HCT116 (cell line): ENCODE measurements at regions not wholly inside any gene's neighbourhood (a gene's known extent, or its start where the extent isn't known, plus 50 kb on each side); places are given as distances from the start of the nearest gene placed in this dataset.

Experiments
- ATAC-seq: fragments of 200-7000 bp; cut with Tn5 transposase; 2 replicates; pipeline ENCODE4 v1.9.1; 2020; ENCODE audit warnings: mild to moderate bottlenecking, moderate library complexity
- BruUV-seq: library from RNA; stranded (reverse); fragments of 400-500 nt; replicated peaks from 2 replicates; lab custom pipeline; 2021; lab: Mats Ljungman, UMichigan
- CTCF ChIA-PET: fragments of 300-600 bp; sonication (Branson Sonifier 250); formaldehyde crosslinking; loops from one replicate; lab custom pipeline; 2021; ENCODE audit warnings: antibody characterized with exemption; lab: Charles Lee
- POLR2A ChIA-PET: fragments of 300-600, 350-600 bp; sonication (Branson Sonifier 250); formaldehyde crosslinking; loops from one replicate; lab custom pipeline; 2021; ENCODE audit warnings: antibody characterized with exemption; lab: Charles Lee
- RAD21 ChIA-PET, 2 experiments: fragments of 300-600 bp; sonication (Branson Sonifier 250); formaldehyde crosslinking; loops; one replicate each; lab custom pipeline; 2023; ENCODE audit warnings: low total read pairs in 2 of 2; ENCODE audit not compliant: uncharacterized antibody in 2 of 2, unreplicated experiment in 2 of 2, low non-redundant PET in 1 of 2; lab: Charles Lee
- DNase-seq: peaks from one replicate; pipeline ENCODE4 v3.0.0-alpha.2; 2010; ENCODE audit warnings: low read depth, low spot score
- H2AFZ ChIP-seq: fragments of 200-600 bp; shearing (Covaris generic), sonication (generic); 2 replicates; pipeline ENCODE4 v1.6.1; 2017; ENCODE audit warnings: low read depth, mixed run types, mixed read lengths, antibody characterized with exemption, low read length; ENCODE audit not compliant: poor library complexity, severe bottlenecking
- H3K27ac ChIP-seq: 2 replicates; pipeline ENCODE4 v1.5.1; 2012; ENCODE audit warnings: low read depth, low read length
- H3K27me3 ChIP-seq: fragments of 200-600 bp; sonication (generic); 2 replicates; pipeline ENCODE4 v1.6.1; 2016; ENCODE audit warnings: mixed run types, low read length, mixed read lengths; ENCODE audit not compliant: insufficient read depth
- H3K36me3 ChIP-seq, 2 experiments: fragments of 200-500 bp in 1 of 2; fragments of 200-600 bp in 1 of 2; sonication (Bioruptor generic) in 1 of 2; sonication (generic) in 1 of 2; 2 replicates each; pipeline versions ENCODE4 v1.5.1 to v1.6.1; 2014 to 2016; ENCODE audit warnings: low read length in 2 of 2, inconsistent platforms in 1 of 2, mixed read lengths in 1 of 2, mixed run types in 1 of 2; ENCODE audit not compliant: insufficient read depth in 2 of 2, control insufficient read depth in 1 of 2
- H3K4me1 ChIP-seq, 2 experiments: fragments of 200-600 bp in 1 of 2; sonication (generic) in 1 of 2; 2 replicates each; pipeline versions ENCODE4 v1.5.1 to v1.6.1; 2012 to 2017; ENCODE audit warnings: low read length in 2 of 2, inconsistent platforms in 1 of 2, mild to moderate bottlenecking in 1 of 2, mixed read lengths in 1 of 2, mixed run types in 1 of 2, moderate library complexity in 1 of 2; ENCODE audit not compliant: insufficient read depth in 2 of 2, control insufficient read depth in 1 of 2
- H3K4me2 ChIP-seq: fragments of 200-600 bp; sonication (generic); 2 replicates; pipeline ENCODE4 v1.6.1; 2017; ENCODE audit warnings: mixed run types, low read length, mixed read lengths
- H3K4me3 ChIP-seq, 2 experiments: fragments of 200-600 bp in 1 of 2; sonication (generic) in 1 of 2; replicated peaks in 1 of 2; 2 replicates each; pipeline ENCODE4 v1.5.1; 2011 to 2016; ENCODE audit warnings: low read length in 2 of 2, control low read depth in 1 of 2, low read depth in 1 of 2, mild to moderate bottlenecking in 1 of 2, mixed read lengths in 1 of 2, mixed run types in 1 of 2
- H3K79me2 ChIP-seq: fragments of 200-600 bp; sonication (generic); 2 replicates; pipeline ENCODE4 v1.6.1; 2017; ENCODE audit warnings: mild to moderate bottlenecking, mixed run types, low read length, moderate library complexity, mixed read lengths; ENCODE audit not compliant: insufficient read depth
- H3K9ac ChIP-seq: fragments of 200-600 bp; sonication (generic); 2 replicates; pipeline ENCODE4 v1.6.1; 2016; ENCODE audit warnings: low read length, mixed read lengths
- H3K9me2 ChIP-seq: fragments of 200-600 bp; sonication (generic), shearing (Covaris generic); 2 replicates; pipeline ENCODE4 v1.6.1; 2017; ENCODE audit warnings: mixed run types, mild to moderate bottlenecking, moderate library complexity; ENCODE audit not compliant: insufficient read depth
- H3K9me3 ChIP-seq, 2 experiments: fragments of 200-500 bp in 1 of 2; fragments of 200-600 bp in 1 of 2; sonication (Bioruptor generic) in 1 of 2; sonication (generic) in 1 of 2; 2 replicates each; pipeline ENCODE4 v1.6.1; 2014 to 2017; ENCODE audit warnings: low read length in 2 of 2, mixed read lengths in 2 of 2, inconsistent platforms in 1 of 2, low read depth in 1 of 2, mild to moderate bottlenecking in 1 of 2, mixed run types in 1 of 2, moderate library complexity in 1 of 2; ENCODE audit not compliant: control insufficient read depth in 1 of 2, insufficient read depth in 1 of 2
- H4K20me1 ChIP-seq: fragments of 200-600 bp; sonication (generic), shearing (Covaris generic); 2 replicates; pipeline ENCODE4 v1.6.1; 2017; ENCODE audit warnings: mixed run types, mild to moderate bottlenecking, moderate library complexity; ENCODE audit not compliant: insufficient read depth
- ATF3 ChIP-seq: IDR thresholded peaks from 2 replicates; pipeline ENCODE4 v1.6.1; 2012
- CEBPB ChIP-seq: IDR thresholded peaks from 2 replicates; pipeline ENCODE4 v1.6.1; 2012; ENCODE audit warnings: low read depth
- CTCF ChIP-seq, 3 experiments: fragments of 200-600 bp in 1 of 3; sonication (generic) in 1 of 3; IDR thresholded peaks in 2 of 3; conservative IDR thresholded peaks in 1 of 3; 2 replicates each; pipeline ENCODE4 v1.5.1; 2012 to 2017; ENCODE audit warnings: low read depth in 2 of 3, low read length in 2 of 3, antibody characterized with exemption in 1 of 3, borderline replicate concordance in 1 of 3, control low read depth in 1 of 3, mild to moderate bottlenecking in 1 of 3, mixed read lengths in 1 of 3, mixed run types in 1 of 3, moderate library complexity in 1 of 3; ENCODE audit not compliant: insufficient read depth in 1 of 3
- EZH2 ChIP-seq: fragments of 200-600 bp; sonication (generic); IDR thresholded peaks from 2 replicates; pipeline ENCODE4 v1.6.1; 2017; ENCODE audit warnings: antibody characterized with exemption, mixed run types
- EZH2phosphoT487 ChIP-seq: fragments of 200-600 bp; IDR thresholded peaks from 2 replicates; pipeline ENCODE4 v1.6.1; 2018; ENCODE audit warnings: antibody characterized with exemption, borderline replicate concordance
- FOSL1 ChIP-seq: IDR thresholded peaks from 2 replicates; pipeline ENCODE4 v1.6.1; 2012; ENCODE audit warnings: low read depth
- RAD21 ChIP-seq: IDR thresholded peaks from 2 replicates; pipeline ENCODE4 v1.6.1; 2012; ENCODE audit warnings: low read depth, mild to moderate bottlenecking
- REST ChIP-seq: IDR thresholded peaks from 2 replicates; pipeline ENCODE4 v1.6.1; 2012; ENCODE audit warnings: low read depth
- SIN3A ChIP-seq: IDR thresholded peaks from 2 replicates; pipeline ENCODE4 v1.6.1; 2012; ENCODE audit warnings: low read depth
- ZNF274 ChIP-seq: fragments of 200-500 bp; sonication (Bioruptor generic); IDR thresholded peaks from 2 replicates; pipeline ENCODE4 v1.6.1; 2014; ENCODE audit warnings: mild to moderate bottlenecking, low read depth, low read length, inconsistent platforms
- intact Hi-C: fragments of 100-400 bp; cut with micrococcal nuclease; formaldehyde crosslinking; loops from 2 replicates; pipeline ENCODE4 v1.10.0; 2022

- Histone ChIP-seq H3K4me2 (no peak overlapping the region), H3K4me3 (no peak overlapping the region), H4K20me1 (no peaks in the 10 kb centered on the region)
- intact Hi-C loops: no loop called here
- RAD21 ChIA-PET: no interaction called here
- ATAC-seq: no peak
- CTCF ChIA-PET: no interaction called here
- TF ChIP-seq CTCF (IDR thresholded peaks at IDR 0.05 in 2 of 3, conservative IDR thresholded peaks at IDR 0.05 in 1 of 3; ENCODE audit: borderline replicate concordance in 1 of 3, insufficient read depth in 1 of 3, low read depth in 2 of 3, low read length in 2 of 3): peak in 2 of 3 experiments; percentile 40 to 57; a peak in 4 of 6 replicates
- peak; percentile 34; the same call in 1 of the 2 replicates for TF ChIP-seq RAD21
- no peak for TF ChIP-seq CEBPB
- TF ChIP-seq, all 23 proteins: peak for 2
- POLR2A ChIA-PET: no interaction called here
- H3K9ac ChIP-seq: no peak overlapping the region
- H2AFZ ChIP-seq: no peak overlapping the region
- H3K9me3 ChIP-seq: peaks cover 6 to 20% of the 10 kb centered on the region in 2 experiments; a peak in 2 of 4 replicates
- no peaks in the 10 kb centered on the region for H3K36me3 ChIP-seq
- no TSS peak for BruUV-seq
- no peaks in the 10 kb centered on the region for H3K79me2 ChIP-seq
- peak; percentile 7 for DNase-seq
- H3K27ac ChIP-seq: no peak overlapping the region
- no peaks in the 10 kb centered on the region for H3K27me3 ChIP-seq
- H3K4me1 ChIP-seq: no peaks in the 10 kb centered on the region
- H3K9me2 ChIP-seq: no peaks in the 10 kb centered on the region
These were observed 603.8 kb downstream of the TLE4 start for GRCh38 chr9:80175286-80176150.

GRCh38 chr9:80163889-80164288 lies 592.1 kb downstream of the TLE4 start:
- no peak overlapping the region for H3K27ac ChIP-seq
- no peaks in the 10 kb centered on the region for H3K79me2 ChIP-seq
- DNase-seq (no peak), ATAC-seq (no peak)
- H3K27me3 ChIP-seq: no peaks in the 10 kb centered on the region
- intact Hi-C loops: no loop called here
- H3K4me1 ChIP-seq: no peaks in the 10 kb centered on the region
- POLR2A ChIA-PET: no interaction called here
- no peak overlapping the region for H3K4me3 ChIP-seq
- no peaks in the 10 kb centered on the region for H3K36me3 ChIP-seq
- CTCF ChIA-PET: no interaction called here
- H4K20me1 ChIP-seq: no peaks in the 10 kb centered on the region
- TF ChIP-seq ZNF274: no peak
- no peak for TF ChIP-seq ATF3
- no peak for TF ChIP-seq EZH2phosphoT487
- TF ChIP-seq SIN3A: no peak
- no peak for TF ChIP-seq EZH2
- TF ChIP-seq FOSL1: no peak
- TF ChIP-seq REST: no peak
- no peak overlapping the region for H3K9ac ChIP-seq
- H3K9me3 ChIP-seq: peaks cover 0 to 35% of the 10 kb centered on the region in 2 experiments; a peak in 1 of 4 replicates
- BruUV-seq: no TSS peak
- H3K9me2 ChIP-seq: no peaks in the 10 kb centered on the region
- no peak overlapping the region for H2AFZ ChIP-seq
- RAD21 ChIA-PET: no interaction called here
- no peak overlapping the region for H3K4me2 ChIP-seq
